ENCODE measurements at regions not wholly inside any gene's neighbourhood (a gene's known extent, or its start where the extent isn't known, plus 50 kb on each side); places are given as distances from the start of the nearest gene placed in this dataset.
"Not testable (repeated sequence)": the region's sequence is repeated elsewhere in the genome, so short reads cannot be mapped to it uniquely, and the experiment has no call there.

DNA sequence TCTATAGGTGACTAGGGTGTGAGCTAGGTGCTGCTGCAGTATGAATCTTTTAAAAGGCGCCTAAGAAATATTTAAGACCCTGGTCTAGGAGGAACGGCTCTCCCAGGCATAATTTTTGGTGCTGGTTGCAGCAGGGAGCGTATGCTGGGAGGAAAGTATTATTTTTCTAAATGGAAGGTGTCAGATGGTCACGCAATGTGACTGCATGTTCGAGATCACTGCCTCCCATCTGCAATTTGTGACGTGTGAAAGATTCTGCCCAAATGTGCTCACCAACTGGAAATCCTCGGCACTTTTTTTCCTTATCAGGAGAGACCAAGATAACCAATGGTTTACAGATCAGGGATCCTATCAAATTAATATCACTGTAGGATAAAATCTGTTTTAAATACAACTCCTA is 95.6 kb upstream of the KLHL14 start:
- no peaks in the 10 kb centered on the region for H3K36me3 ChIP-seq (ENCODE audit: insufficient read depth, insufficient read length, low read length)
- H3K27me3 ChIP-seq (ENCODE audit: insufficient read depth, insufficient read length): no peaks in the 10 kb centered on the region
- H3K9ac ChIP-seq (ENCODE audit: insufficient read length, low read depth): no peak overlapping the region
- no peak for DNase-seq (ENCODE audit: low read depth, low spot score)
- TF ChIP-seq SUZ12 (IDR thresholded peaks at IDR 0.05; ENCODE audit: extremely low read depth, insufficient read depth, insufficient read length) (no peak), YY1 (IDR thresholded peaks at IDR 0.05; ENCODE audit: insufficient read depth, insufficient read length) (no peak), ZNF274 (IDR thresholded peaks at IDR 0.05; ENCODE audit: low read depth, low read length) (no peak)
- no peaks in the 10 kb centered on the region for H3K4me1 ChIP-seq (ENCODE audit: insufficient read depth, insufficient read length)
- H3K9me3 ChIP-seq (ENCODE audit: insufficient read depth, low read length): 0 out of 2 replicates have a peak, but pooled peaks cover 6% of the 10 kb centered on the region
- no peak overlapping the region for H3K4me3 ChIP-seq (ENCODE audit: insufficient read length, low read depth)

DNA sequence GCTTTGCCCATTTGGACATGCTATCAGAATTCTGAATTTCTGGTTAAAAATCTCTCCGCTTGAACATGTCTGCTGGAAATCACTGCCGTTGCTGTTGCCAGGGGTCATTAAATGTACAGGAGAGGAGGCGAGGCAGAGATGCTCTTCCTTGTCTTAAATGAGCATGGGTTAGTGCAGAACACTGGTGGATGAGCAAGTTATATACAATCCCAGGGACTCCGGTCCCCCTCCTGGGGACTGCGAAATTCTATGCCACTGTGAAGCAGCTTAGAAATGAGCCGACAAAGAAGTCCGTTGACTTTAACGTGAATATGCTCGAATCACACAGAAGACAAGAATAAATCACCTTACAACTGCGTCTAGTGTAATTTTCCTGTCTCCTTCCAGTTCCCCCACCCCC is 95.1 kb upstream of the KLHL14 start:
- H3K36me3 ChIP-seq (ENCODE audit: insufficient read depth, insufficient read length, low read length): no peaks in the 10 kb centered on the region
- no peak for TF ChIP-seq SUZ12 (IDR thresholded peaks at IDR 0.05; ENCODE audit: extremely low read depth, insufficient read depth, insufficient read length)
- TF ChIP-seq YY1 (IDR thresholded peaks at IDR 0.05; ENCODE audit: insufficient read depth, insufficient read length): no peak
- no peak for TF ChIP-seq ZNF274 (IDR thresholded peaks at IDR 0.05; ENCODE audit: low read depth, low read length)
- no peaks in the 10 kb centered on the region for H3K27me3 ChIP-seq (ENCODE audit: insufficient read depth, insufficient read length)
- no peak overlapping the region for H3K9ac ChIP-seq (ENCODE audit: insufficient read length, low read depth)
- H3K4me3 ChIP-seq (ENCODE audit: insufficient read length, low read depth): no peak overlapping the region
- 0 out of 2 replicates have a peak, but pooled peaks cover 6% of the 10 kb centered on the region for H3K9me3 ChIP-seq (ENCODE audit: insufficient read depth, low read length)
- DNase-seq (ENCODE audit: low read depth, low spot score): no peak
- H3K4me1 ChIP-seq (ENCODE audit: insufficient read depth, insufficient read length): no peaks in the 10 kb centered on the region

DNA sequence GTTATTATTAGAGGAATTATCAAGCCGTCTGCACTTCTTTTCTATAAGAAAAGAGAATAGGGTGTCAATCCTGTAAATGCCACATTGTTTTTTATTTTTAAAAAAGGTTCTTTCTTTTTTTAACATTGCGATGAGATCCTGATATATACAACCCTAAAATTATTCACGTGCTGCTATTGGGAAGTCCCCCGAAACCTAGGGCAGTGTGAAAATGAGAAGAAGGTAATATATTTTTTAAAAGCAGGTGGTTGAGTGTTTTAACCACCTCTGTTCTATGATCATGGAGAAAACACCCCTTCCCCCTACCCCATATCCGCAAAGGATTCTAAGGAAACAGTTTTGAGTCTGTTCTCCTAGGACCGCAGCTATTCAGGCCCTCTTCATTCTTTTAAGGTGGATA is 94.5 kb upstream of the KLHL14 start:
- no peaks in the 10 kb centered on the region for H3K4me1 ChIP-seq (ENCODE audit: insufficient read depth, insufficient read length)
- TF ChIP-seq SUZ12 (IDR thresholded peaks at IDR 0.05; ENCODE audit: extremely low read depth, insufficient read depth, insufficient read length): no peak
- TF ChIP-seq ZNF274 (IDR thresholded peaks at IDR 0.05; ENCODE audit: low read depth, low read length): no peak
- no peak for TF ChIP-seq YY1 (IDR thresholded peaks at IDR 0.05; ENCODE audit: insufficient read depth, insufficient read length)
- H3K36me3 ChIP-seq (ENCODE audit: insufficient read depth, insufficient read length, low read length): no peaks in the 10 kb centered on the region
- H3K27me3 ChIP-seq (ENCODE audit: insufficient read depth, insufficient read length): no peaks in the 10 kb centered on the region
- no peak overlapping the region for H3K9ac ChIP-seq (ENCODE audit: insufficient read length, low read depth)
- 0 out of 2 replicates have a peak, but pooled peaks cover 6% of the 10 kb centered on the region for H3K9me3 ChIP-seq (ENCODE audit: insufficient read depth, low read length)
- no peak for DNase-seq (ENCODE audit: low read depth, low spot score)
- no peak overlapping the region for H3K4me3 ChIP-seq (ENCODE audit: insufficient read length, low read depth)

DNA sequence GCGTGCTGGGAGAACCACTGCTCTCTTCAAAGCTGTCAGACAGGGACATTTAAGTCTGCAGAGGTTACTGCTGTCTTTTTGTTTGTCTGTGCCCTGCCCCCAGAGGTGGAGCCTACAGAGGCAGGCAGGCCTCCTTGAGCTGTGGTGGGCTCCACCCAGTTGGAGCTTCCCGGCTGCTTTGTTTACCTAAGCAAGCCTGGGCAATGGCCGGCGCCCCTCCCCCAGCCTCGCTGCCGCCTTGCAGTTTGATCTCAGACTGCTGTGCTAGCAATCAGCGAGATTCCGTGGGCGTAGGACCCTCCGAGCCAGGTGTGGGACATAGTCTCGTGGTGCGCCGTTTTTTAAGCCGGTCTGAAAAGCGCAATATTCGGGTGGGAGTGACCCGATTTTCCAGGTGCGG is 89.2 kb upstream of the KLHL14 start:
- not testable (repeated sequence) for H3K9ac ChIP-seq (ENCODE audit: insufficient read length, low read depth); H3K9me3 ChIP-seq (ENCODE audit: insufficient read depth, low read length); H3K27me3 ChIP-seq (ENCODE audit: insufficient read depth, insufficient read length); H3K4me1 ChIP-seq (ENCODE audit: insufficient read depth, insufficient read length); H3K36me3 ChIP-seq (ENCODE audit: insufficient read depth, insufficient read length, low read length); DNase-seq (ENCODE audit: low read depth, low spot score); H3K4me3 ChIP-seq (ENCODE audit: insufficient read length, low read depth)

DNA sequence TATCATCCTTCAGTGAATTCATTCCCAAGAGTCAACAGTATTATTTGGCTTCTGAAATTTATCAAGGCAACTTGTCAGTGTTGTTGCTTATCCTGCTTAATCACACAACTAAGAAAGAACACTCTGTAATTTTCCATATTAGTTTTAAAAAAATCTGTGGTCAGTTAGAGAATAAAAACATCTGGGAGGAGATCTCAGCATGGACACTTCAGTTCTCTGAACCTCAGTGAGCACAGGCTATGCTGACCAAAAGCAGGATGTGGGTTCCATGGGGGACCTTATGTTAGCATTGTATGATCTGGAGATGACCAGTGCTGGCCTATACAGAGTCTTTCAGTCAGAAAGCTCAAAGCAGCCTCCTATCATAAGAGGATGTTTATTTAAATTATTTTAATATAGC is 79.1 kb upstream of the KLHL14 start:
- H3K9ac ChIP-seq (ENCODE audit: insufficient read length, low read depth): no peak overlapping the region
- no peak overlapping the region for H3K4me3 ChIP-seq (ENCODE audit: insufficient read length, low read depth)
- H3K27me3 ChIP-seq (ENCODE audit: insufficient read depth, insufficient read length): no peaks in the 10 kb centered on the region
- DNase-seq (ENCODE audit: low read depth, low spot score): no peak
- H3K9me3 ChIP-seq (ENCODE audit: insufficient read depth, low read length): peaks cover 9% of the 10 kb centered on the region
- no peaks in the 10 kb centered on the region for H3K4me1 ChIP-seq (ENCODE audit: insufficient read depth, insufficient read length)
- no peaks in the 10 kb centered on the region for H3K36me3 ChIP-seq (ENCODE audit: insufficient read depth, insufficient read length, low read length)
- TF ChIP-seq ZNF274 (IDR thresholded peaks at IDR 0.05; ENCODE audit: low read depth, low read length) (no peak), SUZ12 (IDR thresholded peaks at IDR 0.05; ENCODE audit: extremely low read depth, insufficient read depth, insufficient read length) (no peak), YY1 (IDR thresholded peaks at IDR 0.05; ENCODE audit: insufficient read depth, insufficient read length) (no peak)

DNA sequence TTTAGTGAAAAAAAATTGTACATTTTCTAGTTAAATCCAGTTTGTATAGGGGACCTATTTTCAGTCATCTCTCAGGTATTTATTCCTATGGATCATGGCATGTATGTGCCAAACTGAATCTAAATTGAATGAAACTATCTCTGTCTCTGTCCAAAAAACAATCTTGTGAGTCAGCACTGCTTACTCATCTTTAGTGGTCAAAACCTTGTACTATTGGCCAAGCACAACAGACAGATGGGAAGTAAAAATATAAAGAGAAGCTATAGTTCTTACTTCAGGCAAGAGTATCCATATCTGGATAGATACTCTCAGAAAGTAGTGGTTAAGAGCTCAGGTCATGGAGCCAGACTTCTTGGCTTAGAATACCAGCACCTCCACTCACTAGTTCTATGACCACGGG is 76.0 kb upstream of the KLHL14 start:
- no peak overlapping the region for H3K4me3 ChIP-seq (ENCODE audit: insufficient read length, low read depth)
- no peaks in the 10 kb centered on the region for H3K36me3 ChIP-seq (ENCODE audit: insufficient read depth, insufficient read length, low read length)
- TF ChIP-seq YY1 (IDR thresholded peaks at IDR 0.05; ENCODE audit: insufficient read depth, insufficient read length) (no peak), ZNF274 (IDR thresholded peaks at IDR 0.05; ENCODE audit: low read depth, low read length) (no peak), SUZ12 (IDR thresholded peaks at IDR 0.05; ENCODE audit: extremely low read depth, insufficient read depth, insufficient read length) (no peak)
- no peak overlapping the region for H3K9ac ChIP-seq (ENCODE audit: insufficient read length, low read depth)
- DNase-seq (ENCODE audit: low read depth, low spot score): no peak
- H3K27me3 ChIP-seq (ENCODE audit: insufficient read depth, insufficient read length): no peaks in the 10 kb centered on the region
- no peaks in the 10 kb centered on the region for H3K4me1 ChIP-seq (ENCODE audit: insufficient read depth, insufficient read length)
- H3K9me3 ChIP-seq (ENCODE audit: insufficient read depth, low read length): peaks cover 9% of the 10 kb centered on the region

DNA sequence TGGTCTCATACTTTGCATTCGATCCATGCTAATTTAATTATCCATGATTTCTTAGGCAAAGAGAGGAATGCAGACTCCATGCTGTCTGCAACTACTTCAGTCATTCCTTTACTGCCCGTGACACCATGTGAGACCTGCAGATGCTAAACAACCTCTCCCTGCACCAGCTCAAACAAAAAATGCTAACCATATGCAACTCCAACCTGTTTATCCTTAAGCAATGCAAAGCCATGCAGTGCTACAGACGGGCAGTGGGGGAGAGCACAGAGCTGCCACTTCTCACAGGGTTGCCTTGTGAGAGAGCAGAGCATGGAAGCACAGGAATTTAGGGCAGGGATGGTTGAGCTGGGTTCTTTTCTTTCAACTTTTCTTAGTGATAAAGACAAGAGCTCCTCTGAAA is 74.9 kb upstream of the KLHL14 start:
- TF ChIP-seq ZNF274 (IDR thresholded peaks at IDR 0.05; ENCODE audit: low read depth, low read length): no peak
- TF ChIP-seq YY1 (IDR thresholded peaks at IDR 0.05; ENCODE audit: insufficient read depth, insufficient read length): no peak
- TF ChIP-seq SUZ12 (IDR thresholded peaks at IDR 0.05; ENCODE audit: extremely low read depth, insufficient read depth, insufficient read length): no peak
- Histone ChIP-seq H3K9ac (ENCODE audit: insufficient read length, low read depth) (no peak overlapping the region), H3K27me3 (ENCODE audit: insufficient read depth, insufficient read length) (no peaks in the 10 kb centered on the region), H3K36me3 (ENCODE audit: insufficient read depth, insufficient read length, low read length) (no peaks in the 10 kb centered on the region), H3K4me1 (ENCODE audit: insufficient read depth, insufficient read length) (no peaks in the 10 kb centered on the region), H3K4me3 (ENCODE audit: insufficient read length, low read depth) (no peak overlapping the region), H3K9me3 (ENCODE audit: insufficient read depth, low read length) (peaks cover 13% of the 10 kb centered on the region)
- DNase-seq (ENCODE audit: low read depth, low spot score): peak; percentile 54

DNA sequence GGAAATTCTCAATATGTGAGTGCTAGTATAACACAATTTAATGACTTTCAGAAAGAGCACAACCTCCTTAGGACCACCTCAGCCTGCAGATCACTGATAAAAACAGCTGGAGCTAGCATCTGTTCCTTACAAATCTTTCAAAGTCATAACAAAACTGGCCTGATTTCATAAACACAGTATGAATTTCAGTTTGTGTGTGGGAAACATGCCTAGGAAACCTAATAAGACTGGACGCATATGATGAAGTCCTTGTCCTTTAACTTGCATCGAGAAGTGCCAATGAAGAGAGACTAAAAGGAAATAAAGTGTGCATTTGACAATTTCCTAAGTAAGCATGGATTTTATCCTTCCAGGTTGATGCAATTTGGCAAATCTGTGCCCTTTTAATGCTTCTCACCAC is 74.1 kb upstream of the KLHL14 start:
- peaks cover 15% of the 10 kb centered on the region for H3K9me3 ChIP-seq (ENCODE audit: insufficient read depth, low read length)
- TF ChIP-seq YY1 (IDR thresholded peaks at IDR 0.05; ENCODE audit: insufficient read depth, insufficient read length) (no peak), ZNF274 (IDR thresholded peaks at IDR 0.05; ENCODE audit: low read depth, low read length) (no peak), SUZ12 (IDR thresholded peaks at IDR 0.05; ENCODE audit: extremely low read depth, insufficient read depth, insufficient read length) (no peak)
- H3K27me3 ChIP-seq (ENCODE audit: insufficient read depth, insufficient read length): no peaks in the 10 kb centered on the region
- no peaks in the 10 kb centered on the region for H3K4me1 ChIP-seq (ENCODE audit: insufficient read depth, insufficient read length)
- H3K4me3 ChIP-seq (ENCODE audit: insufficient read length, low read depth): no peak overlapping the region
- DNase-seq (ENCODE audit: low read depth, low spot score): no peak
- no peak overlapping the region for H3K9ac ChIP-seq (ENCODE audit: insufficient read length, low read depth)
- H3K36me3 ChIP-seq (ENCODE audit: insufficient read depth, insufficient read length, low read length): no peaks in the 10 kb centered on the region

All from NT2/D1 (cell line).